Ishikawa (cell line): ENCODE measurements at regions not wholly inside any gene's neighbourhood (a gene's known extent, or its start where the extent isn't known, plus 50 kb on each side); places are given as distances from the start of the nearest gene placed in this dataset.

Experiments
- CEBPB ChIP-seq: IDR thresholded peaks from 2 replicates; pipeline ENCODE4 v1.6.1; 2012
- CREB1 ChIP-seq: IDR thresholded peaks from 2 replicates; pipeline ENCODE4 v1.6.1; 2012; ENCODE audit warnings: low read depth
- EGR1 ChIP-seq: IDR thresholded peaks from 2 replicates; pipeline ENCODE4 v1.6.1; 2012
- EP300 ChIP-seq: IDR thresholded peaks from 2 replicates; pipeline ENCODE4 v1.6.1; 2012; ENCODE audit warnings: borderline replicate concordance
- FOXM1 ChIP-seq: IDR thresholded peaks from 2 replicates; pipeline ENCODE4 v1.6.1; 2012; ENCODE audit warnings: low read depth, borderline replicate concordance
- MAX ChIP-seq: IDR thresholded peaks from 2 replicates; pipeline ENCODE4 v1.6.1; 2012
- NFIC ChIP-seq: IDR thresholded peaks from 2 replicates; pipeline ENCODE4 v1.6.1; 2012
- RAD21 ChIP-seq: IDR thresholded peaks from 2 replicates; pipeline ENCODE4 v1.6.1; 2012; ENCODE audit warnings: low read depth
- REST ChIP-seq: IDR thresholded peaks from 2 replicates; pipeline ENCODE4 v1.6.1; 2012; ENCODE audit warnings: low read depth, mild to moderate bottlenecking
- TAF1 ChIP-seq: IDR thresholded peaks from 2 replicates; pipeline ENCODE4 v1.6.1; 2012; ENCODE audit warnings: low read depth, mild to moderate bottlenecking
- TCF12 ChIP-seq: IDR thresholded peaks from 2 replicates; pipeline ENCODE4 v1.6.1; 2012; ENCODE audit warnings: low read depth
- TEAD4 ChIP-seq: IDR thresholded peaks from 2 replicates; pipeline ENCODE4 v1.6.1; 2012
- USF1 ChIP-seq: IDR thresholded peaks from 2 replicates; pipeline ENCODE4 v1.6.1; 2012
- YY1 ChIP-seq: IDR thresholded peaks from 2 replicates; pipeline ENCODE4 v1.6.1; 2012; ENCODE audit warnings: low read depth
- ZBTB7A ChIP-seq: IDR thresholded peaks from 2 replicates; pipeline ENCODE4 v1.6.1; 2012; ENCODE audit warnings: low read depth

GRCh38 chr12:87818441-87818840, 210.8 kb downstream of the C12orf50 start:
- TF ChIP-seq ZBTB7A (no peak), NFIC (no peak), MAX (no peak), YY1 (no peak), REST (no peak)

GRCh38 chr12:87815771-87816585, 213.2 kb downstream of the C12orf50 start:
- TF ChIP-seq TEAD4: peak; percentile 18; the same call in 1 of the 2 replicates
- peak; percentile 41; the same call in 1 of the 2 replicates for TF ChIP-seq EP300
- TF ChIP-seq NFIC: peak; percentile 80
- peak; percentile 44; the same call in 1 of the 2 replicates for TF ChIP-seq CEBPB
- TF ChIP-seq YY1: no peak
- TF ChIP-seq REST: no peak

- no peak for TF ChIP-seq ZBTB7A
Measured at GRCh38 chr12:87814625-87815024, 214.6 kb downstream of the C12orf50 start.

- TF ChIP-seq TAF1 (no peak), EP300 (no peak)
Measured at GRCh38 chr12:87813476-87814234, 215.5 kb downstream of the C12orf50 start.

- TF ChIP-seq NFIC (no peak), FOXM1 (no peak), TAF1 (no peak), TCF12 (no peak), CEBPB (no peak)
Measured at GRCh38 chr12:87812681-87813080, 216.5 kb downstream of the C12orf50 start.

GRCh38 chr12:87812030-87812429, 217.2 kb downstream of the C12orf50 start:
- no peak for TF ChIP-seq EGR1
- no peak for TF ChIP-seq USF1
- no peak for TF ChIP-seq ZBTB7A
- TF ChIP-seq CREB1: no peak
- no peak for TF ChIP-seq RAD21
- no peak for TF ChIP-seq NFIC
- TF ChIP-seq TCF12: no peak

GRCh38 chr12:87809916-87810315, 219.3 kb downstream of the C12orf50 start:
- TF ChIP-seq TEAD4 (no peak), FOXM1 (no peak), EGR1 (no peak), YY1 (no peak), CEBPB (no peak), TCF12 (no peak), EP300 (no peak), NFIC (no peak), USF1 (no peak), CREB1 (no peak)
